HG02973 (cell line): ENCODE measurements at regions not wholly inside any gene's neighbourhood (a gene's known extent, or its start where the extent isn't known, plus 50 kb on each side); places are given as distances from the start of the nearest gene placed in this dataset.

Experiments used
- ATAC-seq: cut with Tn5 transposase; IDR thresholded peaks from one replicate; pipeline ENCODE4 v1.9.1; 2021; ENCODE audit warnings: moderate library complexity; ENCODE audit not compliant: unreplicated experiment

DNA sequence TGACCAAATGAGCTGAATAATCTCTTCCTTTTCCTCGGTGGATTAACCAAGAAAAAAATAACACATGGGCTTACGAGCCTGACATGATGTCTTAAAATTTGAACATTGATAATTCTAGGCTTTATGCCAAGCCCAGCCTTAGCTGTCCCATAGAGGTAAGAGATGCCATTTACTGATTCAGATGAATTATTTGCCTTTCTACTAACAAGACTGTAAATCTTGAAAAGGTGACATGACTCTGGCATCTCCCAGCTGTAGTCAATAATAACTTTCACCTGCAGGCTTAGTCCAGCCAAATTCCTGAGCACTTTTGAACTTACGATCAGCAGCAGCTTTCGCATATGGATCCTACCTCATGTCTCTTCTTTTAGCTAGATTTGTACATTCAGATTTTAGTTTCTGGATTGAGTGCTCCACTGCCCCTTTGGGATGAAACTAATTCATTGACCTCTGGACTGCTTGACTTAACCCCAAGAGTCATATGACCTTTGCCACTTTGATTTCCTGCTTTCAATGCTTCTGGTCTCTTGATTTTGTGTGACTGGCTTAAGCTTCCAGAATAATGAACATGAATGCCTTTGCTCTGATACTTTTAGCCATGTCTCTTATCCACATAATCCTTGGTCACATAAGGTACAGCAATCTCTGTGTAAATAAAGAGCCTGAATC lies 876.4 kb upstream of the SLIT2 start:
- no peak for ATAC-seq

GRCh38 chr4:19372390-19372789 lies 879.3 kb upstream of the SLIT2 start:
- no peak for ATAC-seq

GRCh38 chr4:19368800-19369199 lies 882.9 kb upstream of the SLIT2 start:
- ATAC-seq = no peak

DNA sequence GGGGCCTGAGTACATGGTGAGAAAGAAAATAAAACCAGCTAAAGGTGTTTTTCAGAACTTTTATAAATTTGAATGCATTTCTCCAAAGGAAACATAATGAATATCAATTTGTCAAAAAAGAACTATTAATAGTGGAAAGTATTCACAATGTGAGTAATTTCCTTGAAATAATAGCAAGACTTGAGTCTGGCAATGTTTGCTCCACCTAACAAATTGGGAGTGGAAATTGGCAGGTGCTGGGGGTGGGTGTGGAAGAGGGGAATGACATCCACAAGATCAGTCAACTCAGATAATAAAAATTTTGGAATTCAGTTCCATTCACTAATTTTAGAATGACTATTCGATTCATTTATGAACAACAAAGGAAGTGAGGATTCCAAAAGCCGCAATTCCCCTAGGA lies 884.8 kb upstream of the SLIT2 start:
- no peak for ATAC-seq

DNA sequence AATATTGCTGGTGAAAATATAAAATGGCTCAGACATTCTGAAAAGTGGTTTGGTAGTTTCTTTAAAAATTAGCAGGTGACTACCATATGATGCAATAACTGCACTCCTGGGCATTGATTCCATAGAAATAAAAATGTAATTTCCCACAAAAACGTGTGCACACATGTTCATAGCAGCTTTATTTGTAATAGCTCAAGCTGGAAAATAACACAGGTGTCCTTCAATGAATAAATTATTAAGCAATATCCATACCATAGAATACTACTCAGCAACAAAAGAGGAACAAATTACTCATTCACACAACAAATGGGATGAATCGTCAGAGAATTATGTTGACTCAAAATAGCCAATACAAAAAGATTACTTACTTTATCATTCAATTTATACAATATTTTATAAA lies 893.7 kb upstream of the SLIT2 start:
- ATAC-seq = no peak

GRCh38 chr4:19349416-19349815 lies 902.3 kb upstream of the SLIT2 start:
- ATAC-seq = no peak

GRCh38 chr4:19348746-19349145 lies 903.0 kb upstream of the SLIT2 start:
- ATAC-seq = no peak

DNA sequence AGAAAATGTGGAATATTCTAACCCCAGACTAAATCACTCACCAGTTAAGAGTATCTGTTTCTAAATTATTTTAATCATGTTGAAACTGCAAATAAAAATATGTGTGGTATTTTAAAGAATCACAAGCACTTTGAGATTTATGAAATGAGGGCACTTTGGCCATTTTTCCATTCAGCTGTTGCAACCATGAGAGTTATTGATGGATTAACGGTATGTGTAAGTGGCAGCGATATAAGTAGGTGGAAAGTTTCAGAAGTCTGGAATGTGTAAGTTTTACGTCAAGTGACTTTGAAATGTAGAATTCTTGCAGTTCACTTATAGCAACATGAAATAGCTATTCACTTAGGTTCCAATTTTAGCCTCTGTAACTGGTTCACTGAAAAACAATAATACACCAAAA lies 905.1 kb upstream of the SLIT2 start:
- no peak for ATAC-seq

GRCh38 chr4:19329631-19330030 lies 922.1 kb upstream of the SLIT2 start:
- no peak for ATAC-seq

DNA sequence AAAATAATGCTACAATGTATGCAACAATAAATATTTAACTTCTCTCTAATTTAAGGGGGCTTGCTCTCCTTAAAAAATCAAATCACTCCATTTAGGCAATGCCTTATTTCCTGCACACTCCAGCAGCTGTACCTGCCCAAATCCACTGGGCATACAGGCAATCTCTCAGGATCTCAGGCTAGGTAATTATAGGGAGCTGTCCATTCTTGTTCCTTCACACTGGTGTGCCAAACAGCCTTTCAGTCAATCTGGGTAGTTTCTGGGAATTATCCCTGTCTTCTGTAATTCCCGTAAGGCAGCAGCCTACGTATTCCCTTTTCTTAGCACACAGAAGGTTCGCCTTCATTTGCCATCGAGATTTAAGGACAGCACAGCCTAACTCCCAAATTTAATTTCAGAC lies 922.6 kb upstream of the SLIT2 start:
- no peak for ATAC-seq

- ATAC-seq = no peak
Observed at GRCh38 chr4:19327364-19327763, 924.3 kb upstream of the SLIT2 start.

DNA sequence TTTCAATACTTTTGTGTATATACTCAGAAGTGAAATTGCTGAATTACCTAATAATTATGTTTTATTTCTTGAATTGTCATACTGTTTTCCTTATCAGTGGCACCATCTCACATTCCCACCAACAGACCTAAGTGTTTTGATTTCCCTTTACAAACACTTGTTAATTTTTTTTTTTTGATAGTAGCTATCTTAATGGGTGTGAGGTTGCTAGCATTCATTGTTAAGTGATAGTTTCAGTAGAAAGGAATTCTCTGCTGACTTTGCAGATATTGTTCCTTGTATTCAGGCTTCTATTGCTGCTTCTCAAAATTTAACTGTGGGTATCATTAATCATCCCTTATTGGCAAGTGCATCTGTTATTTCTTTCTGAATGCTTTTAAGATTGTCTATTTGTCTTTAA lies 927.5 kb upstream of the SLIT2 start:
- ATAC-seq = no peak

DNA sequence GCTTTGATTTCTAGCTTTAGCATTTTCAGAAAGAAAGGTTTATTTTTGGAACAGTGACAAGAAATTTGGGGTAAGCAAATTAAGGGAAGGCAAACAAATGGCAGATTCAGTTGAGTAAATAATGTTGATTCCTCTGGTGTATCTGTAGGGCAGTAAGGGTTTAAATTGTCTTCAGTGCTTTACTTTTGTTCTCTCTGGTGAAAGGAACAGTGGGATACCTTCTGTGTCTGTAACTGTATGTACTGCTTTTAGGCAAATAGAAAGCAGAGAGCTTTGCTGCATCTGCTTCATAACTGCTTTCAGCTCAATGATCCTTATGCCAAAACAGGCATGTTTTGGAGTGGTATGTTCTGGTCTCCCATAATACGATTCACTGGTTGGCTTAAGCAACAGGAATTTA lies 932.1 kb upstream of the SLIT2 start:
- no peak for ATAC-seq

DNA sequence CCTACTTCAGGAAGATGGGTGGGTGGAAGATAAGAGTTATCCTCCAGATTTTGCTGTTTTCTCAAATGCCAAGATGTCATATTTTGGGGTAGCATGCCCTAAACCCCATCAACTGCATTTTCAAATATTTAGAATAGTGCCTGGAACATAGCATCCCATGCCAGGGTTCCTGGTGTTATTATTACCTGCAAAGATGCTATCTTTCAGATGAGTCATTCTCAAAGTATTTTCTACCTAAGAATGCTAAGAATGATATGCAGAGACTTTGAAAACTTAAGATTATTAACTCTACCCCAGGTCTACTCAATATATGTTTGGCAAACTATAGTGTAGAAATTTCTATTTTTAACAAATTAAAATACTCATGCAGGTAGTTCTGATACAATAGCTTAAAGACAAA lies 934.3 kb upstream of the SLIT2 start:
- ATAC-seq = no peak

DNA sequence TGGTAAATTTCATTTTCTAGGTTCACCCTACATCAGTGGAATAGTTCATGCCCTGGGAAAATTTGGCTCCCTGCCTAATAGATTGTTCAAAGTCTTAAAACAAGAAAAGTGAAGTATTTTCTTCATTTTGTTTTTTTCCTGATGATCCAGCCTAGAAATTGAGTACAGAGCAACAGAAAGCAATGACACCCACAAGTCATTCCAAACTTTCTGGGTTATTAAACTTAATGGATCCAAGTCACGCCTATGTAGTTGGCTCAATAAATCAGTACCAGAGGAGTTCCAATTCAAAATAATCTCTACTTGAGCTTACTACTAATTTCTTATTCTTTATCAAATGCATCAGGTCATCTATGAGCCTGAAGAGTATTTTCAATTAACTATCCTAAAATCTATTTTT lies 937.6 kb upstream of the SLIT2 start:
- no peak for ATAC-seq

DNA sequence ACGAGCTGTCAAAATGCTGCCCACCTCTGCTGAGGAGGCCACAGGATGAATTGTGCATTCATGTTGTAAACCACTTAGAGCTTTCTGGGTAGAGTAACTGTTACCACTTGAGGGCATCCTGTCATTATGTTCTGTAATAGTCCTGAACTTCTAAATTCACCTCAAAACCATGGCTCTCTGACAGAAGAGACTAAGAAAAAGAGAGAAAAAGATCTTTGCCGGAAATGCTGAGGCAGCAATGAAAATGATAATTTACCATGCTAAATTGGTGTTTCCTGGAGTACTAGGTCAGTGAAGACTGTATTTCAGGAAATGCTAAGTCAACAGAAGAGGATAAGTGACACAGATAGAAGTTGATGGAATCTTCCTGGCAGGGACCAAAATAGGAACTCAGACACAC lies 942.3 kb upstream of the SLIT2 start:
- ATAC-seq = no peak

- no peak for ATAC-seq
Observed at GRCh38 chr4:19304028-19304427, 947.7 kb upstream of the SLIT2 start.

GRCh38 chr4:19301527-19301926 lies 950.2 kb upstream of the SLIT2 start:
- no peak for ATAC-seq

DNA sequence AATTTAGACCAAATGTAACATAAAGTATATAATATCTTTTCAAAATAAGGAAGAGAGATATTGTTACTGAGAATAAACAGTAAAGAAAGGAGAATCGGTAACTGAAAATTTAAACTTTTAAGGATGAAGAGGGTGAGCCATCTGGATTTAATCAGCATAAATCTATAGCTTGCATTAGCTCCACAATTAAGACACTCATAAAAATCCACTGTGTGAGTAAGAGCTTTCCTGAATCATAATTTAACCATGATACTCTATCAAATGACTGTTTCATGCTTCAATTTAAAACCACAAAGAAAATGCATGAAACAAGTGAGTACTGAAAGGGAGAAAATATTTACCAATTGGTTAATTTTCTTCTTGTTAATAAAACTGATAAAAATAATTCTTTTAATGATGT lies 951.5 kb upstream of the SLIT2 start:
- ATAC-seq = no peak

DNA sequence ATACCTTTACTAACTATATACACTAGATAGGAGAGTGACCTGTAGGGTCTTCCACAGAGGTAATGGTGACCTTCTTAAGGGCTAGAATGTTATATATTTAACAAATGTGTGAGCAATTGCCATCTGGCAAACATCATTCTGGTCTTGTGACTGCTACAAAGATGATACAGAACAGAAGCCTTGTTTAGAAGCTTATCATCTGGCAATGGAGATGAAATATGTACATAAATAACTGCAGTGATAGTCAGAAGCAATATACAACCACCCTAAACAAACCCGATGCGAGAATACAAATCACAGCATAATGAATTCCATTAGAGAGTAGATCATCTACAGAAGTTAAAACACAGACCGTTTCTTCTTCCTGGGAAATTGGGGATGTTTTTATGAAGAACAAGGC lies 952.7 kb upstream of the SLIT2 start:
- ATAC-seq = no peak

GRCh38 chr4:19293781-19294180 lies 957.9 kb upstream of the SLIT2 start:
- no peak for ATAC-seq

DNA sequence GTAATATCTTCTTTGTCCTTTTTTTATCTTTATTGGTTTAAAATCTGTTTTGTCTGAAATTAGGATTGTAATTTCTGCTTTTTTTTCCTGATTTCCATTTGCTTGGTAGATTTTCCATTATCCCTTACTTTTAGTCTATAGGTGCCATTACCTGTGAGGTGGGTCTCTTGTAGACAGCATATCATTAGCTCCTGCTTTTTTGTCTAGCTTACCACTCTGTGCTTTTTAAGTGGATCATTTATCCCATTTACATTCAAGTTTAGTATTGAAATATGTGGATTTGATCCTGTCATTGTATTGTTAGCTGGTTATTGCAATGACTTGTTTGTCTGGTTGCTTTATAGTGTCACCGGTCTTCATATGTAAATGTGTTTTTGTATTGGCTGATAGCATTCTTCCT lies 958.6 kb upstream of the SLIT2 start:
- no peak for ATAC-seq

GRCh38 chr4:19286924-19287323 lies 964.8 kb upstream of the SLIT2 start:
- ATAC-seq = no peak

DNA sequence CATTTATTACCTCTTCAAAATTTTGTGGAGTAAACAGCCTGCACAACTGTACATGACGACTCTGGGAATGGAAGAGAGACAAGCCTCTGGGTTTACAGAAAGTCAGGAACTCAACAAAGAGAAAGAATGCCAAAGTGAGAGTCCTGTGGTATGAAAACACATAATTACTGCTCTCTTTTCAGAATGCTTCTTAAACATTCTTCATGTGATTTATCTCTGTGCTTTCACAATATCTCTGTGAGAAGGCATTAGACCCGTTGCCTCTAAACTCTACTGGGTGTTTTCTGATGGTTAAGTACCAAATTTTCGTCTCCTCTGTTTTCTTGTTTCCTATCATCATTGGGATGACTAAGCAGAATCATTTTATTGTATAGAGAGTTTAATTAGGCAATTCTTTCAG lies 966.6 kb upstream of the SLIT2 start:
- no peak for ATAC-seq
